GM12872 (cell line): ENCODE measurements at regions not wholly inside any gene's neighbourhood (a gene's known extent, or its start where the extent isn't known, plus 50 kb on each side); places are given as distances from the start of the nearest gene placed in this dataset.

Experiments
- CTCF ChIP-seq: IDR thresholded peaks from 3 replicates; pipeline ENCODE4 v1.5.1; 2011; ENCODE audit warnings: low read depth, mild to moderate bottlenecking, low read length, moderate library complexity; ENCODE audit not compliant: insufficient read depth

GRCh38 chr6:105757512-105758200 lies 328.5 kb upstream of the PRDM1 start:
- TF ChIP-seq CTCF = no peak

- TF ChIP-seq CTCF = no peak
Observed at GRCh38 chr6:105755885-105756284, 330.3 kb upstream of the PRDM1 start.

- no peak for TF ChIP-seq CTCF
Observed at GRCh38 chr6:105753620-105754211, 332.4 kb upstream of the PRDM1 start.

GRCh38 chr6:105753207-105753606 lies 332.9 kb upstream of the PRDM1 start:
- no peak for TF ChIP-seq CTCF

- TF ChIP-seq CTCF = no peak
Observed at GRCh38 chr6:105750089-105750488, 336.0 kb upstream of the PRDM1 start.

GRCh38 chr6:105748737-105749161 lies 337.4 kb upstream of the PRDM1 start:
- no peak for TF ChIP-seq CTCF

- TF ChIP-seq CTCF = no peak
Observed at GRCh38 chr6:105747823-105748405, 338.2 kb upstream of the PRDM1 start.
